Hepatocyte (in vitro differentiated cells): ENCODE measurements at regions not wholly inside any gene's neighbourhood (a gene's known extent, or its start where the extent isn't known, plus 50 kb on each side); places are given as distances from the start of the nearest gene placed in this dataset.

Experiments used
- EZH2phosphoT487 ChIP-seq: fragments of 200-600 bp; sonication (generic); IDR thresholded peaks from one replicate; pipeline ENCODE4 v1.6.1; 2018; ENCODE audit warnings: antibody characterized with exemption, mild to moderate bottlenecking, low read depth, moderate library complexity; ENCODE audit not compliant: unreplicated experiment, severe bottlenecking
- TF ChIP-seq, protein P1 (sequence below): fragments of 200-600 bp; sonication (generic); IDR thresholded peaks from 2 replicates; pipeline ENCODE4 v1.5.1; 2016; ENCODE audit warnings: antibody characterized with exemption, mild to moderate bottlenecking; ENCODE audit not compliant: poor library complexity

- TF ChIP-seq, protein P1, sequence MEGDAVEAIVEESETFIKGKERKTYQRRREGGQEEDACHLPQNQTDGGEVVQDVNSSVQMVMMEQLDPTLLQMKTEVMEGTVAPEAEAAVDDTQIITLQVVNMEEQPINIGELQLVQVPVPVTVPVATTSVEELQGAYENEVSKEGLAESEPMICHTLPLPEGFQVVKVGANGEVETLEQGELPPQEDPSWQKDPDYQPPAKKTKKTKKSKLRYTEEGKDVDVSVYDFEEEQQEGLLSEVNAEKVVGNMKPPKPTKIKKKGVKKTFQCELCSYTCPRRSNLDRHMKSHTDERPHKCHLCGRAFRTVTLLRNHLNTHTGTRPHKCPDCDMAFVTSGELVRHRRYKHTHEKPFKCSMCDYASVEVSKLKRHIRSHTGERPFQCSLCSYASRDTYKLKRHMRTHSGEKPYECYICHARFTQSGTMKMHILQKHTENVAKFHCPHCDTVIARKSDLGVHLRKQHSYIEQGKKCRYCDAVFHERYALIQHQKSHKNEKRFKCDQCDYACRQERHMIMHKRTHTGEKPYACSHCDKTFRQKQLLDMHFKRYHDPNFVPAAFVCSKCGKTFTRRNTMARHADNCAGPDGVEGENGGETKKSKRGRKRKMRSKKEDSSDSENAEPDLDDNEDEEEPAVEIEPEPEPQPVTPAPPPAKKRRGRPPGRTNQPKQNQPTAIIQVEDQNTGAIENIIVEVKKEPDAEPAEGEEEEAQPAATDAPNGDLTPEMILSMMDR = no peak
- no peak for TF ChIP-seq EZH2phosphoT487
These were observed 762.5 kb upstream of the TPTE start for GRCh38 chr21:9758888-9759287.
